Kidney (tissue), 13 donors: ENCODE measurements at regions not wholly inside any gene's neighbourhood (a gene's known extent, or its start where the extent isn't known, plus 50 kb on each side); places are given as distances from the start of the nearest gene placed in this dataset.

Source experiments
- DNase-seq, 5 donors: peaks; one replicate each; pipeline ENCODE4 v3.0.0-alpha.2; 2013 to 2020
- FAIRE-seq: peaks from 2 replicates; lab custom pipeline; 2012; peaks lifted over from hg19 to GRCh38; lab: Jason Lieb, UNC
- H3K27ac ChIP-seq, 2 donors: one replicate each; pipeline ENCODE4 v1.7.0; 2013; ENCODE audit warnings: low read depth in 2 of 2, low read length in 2 of 2, inconsistent platforms in 1 of 2
- H3K27me3 ChIP-seq: one replicate; pipeline ENCODE4 v1.7.1; 2013; ENCODE audit warnings: low read length, inconsistent platforms; ENCODE audit not compliant: control insufficient read depth, insufficient read depth
- H3K36me3 ChIP-seq, 3 donors: one replicate each; pipeline versions ENCODE4 v1.7.0 to v1.7.1; 2013; ENCODE audit warnings: low read length in 3 of 3, control low read depth in 1 of 3, inconsistent platforms in 1 of 3; ENCODE audit not compliant: insufficient read depth in 3 of 3, control insufficient read depth in 2 of 3
- H3K4me1 ChIP-seq, 3 donors: one replicate each; pipeline versions ENCODE4 v1.7.0 to v1.7.1; 2013; ENCODE audit warnings: low read length in 3 of 3, inconsistent platforms in 1 of 3, low read depth in 1 of 3; ENCODE audit not compliant: control insufficient read depth in 2 of 3, insufficient read depth in 2 of 3
- H3K4me3 ChIP-seq, 3 donors: one replicate each; pipeline versions ENCODE4 v1.7.0 to v1.8.1; 2013; ENCODE audit warnings: low read length in 3 of 3, control low read depth in 1 of 3, inconsistent platforms in 1 of 3
- H3K9ac ChIP-seq, 3 donors: one replicate each; pipeline versions ENCODE4 v1.7.0 to v1.7.1; 2013; ENCODE audit warnings: low read length in 3 of 3, control low read depth in 1 of 3, inconsistent platforms in 1 of 3
- H3K9me3 ChIP-seq, 3 donors: one replicate each; pipeline versions ENCODE4 v1.7.0 to v1.7.1; 2013; ENCODE audit warnings: low read length in 3 of 3, control low read depth in 1 of 3, inconsistent platforms in 1 of 3; ENCODE audit not compliant: control insufficient read depth in 2 of 3, insufficient read depth in 1 of 3
- CTCF ChIP-seq: IDR thresholded peaks from 3 replicates; pipeline ENCODE4 v1.5.1; 2012; ENCODE audit warnings: mild to moderate bottlenecking, moderate library complexity, borderline replicate concordance; ENCODE audit not compliant: insufficient read depth; ENCODE audit errors: extremely low read depth
- intact Hi-C: fragments of 100-400 bp; cut with DNase I; formaldehyde crosslinking; loops from one replicate; pipeline ENCODE4 v1.11.1; 2022
- donor health status: control.
- donor health status: control.
- donor health status: control.
- donor health status: control.
- donor health status: control.
- donor health status: DM: yes; HTN: yes; CAD: no.
- donor health status: Normal renal cell carcinoma (clear cell type).

- Histone ChIP-seq H3K9ac (no peak overlapping the region), H3K36me3 (no peaks in the 10 kb centered on the region), H3K4me3 (no peak overlapping the region), H3K4me1 (no peaks in the 10 kb centered on the region), H3K27ac (no peak overlapping the region), H3K9me3 (peaks cover 0 to 3% (median 0%) of the 10 kb centered on the region in 3 donors), H3K27me3 (no peaks in the 10 kb centered on the region)
- TF ChIP-seq CTCF: no peak
- no peak for FAIRE-seq
- DNase-seq: no peak
- intact Hi-C loops: no loop called here
These were observed 307.1 kb upstream of the ID2 start for GRCh38 chr2:8374782-8375181.

- Histone ChIP-seq H3K36me3 (no peaks in the 10 kb centered on the region), H3K9me3 (peaks cover 0 to 3% (median 0%) of the 10 kb centered on the region in 3 donors), H3K9ac (no peak overlapping the region), H3K27me3 (no peaks in the 10 kb centered on the region), H3K4me1 (no peaks in the 10 kb centered on the region), H3K27ac (no peak overlapping the region), H3K4me3 (no peak overlapping the region)
- TF ChIP-seq CTCF: no peak
- DNase-seq: no peak
- intact Hi-C loops: no loop called here
- FAIRE-seq: no peak
These were observed 305.0 kb upstream of the ID2 start for GRCh38 chr2:8376603-8377410.

- DNase-seq: no peak
- intact Hi-C loops: no loop called here
- Histone ChIP-seq H3K27me3 (no peaks in the 10 kb centered on the region), H3K9ac (no peak overlapping the region), H3K4me3 (no peak overlapping the region), H3K4me1 (no peaks in the 10 kb centered on the region), H3K9me3 (no peaks in the 10 kb centered on the region), H3K27ac (no peak overlapping the region), H3K36me3 (no peaks in the 10 kb centered on the region)
- no peak for TF ChIP-seq CTCF
- FAIRE-seq: no peak
These were observed 303.6 kb upstream of the ID2 start for GRCh38 chr2:8378016-8378810.
